ENCODE measurements at regions not wholly inside any gene's neighbourhood (a gene's known extent, or its start where the extent isn't known, plus 50 kb on each side); places are given as distances from the start of the nearest gene placed in this dataset.

- DNase-seq: no peak
These were observed 115.3 kb upstream of the SMAD3 start for GRCh38 chr15:66950114-66950513.

- no peak for DNase-seq
These were observed 113.7 kb upstream of the SMAD3 start for GRCh38 chr15:66951531-66952320.

GRCh38 chr15:66952756-66953522 lies 112.5 kb upstream of the SMAD3 start:
- DNase-seq: no peak

- DNase-seq: no peak
These were observed 111.7 kb upstream of the SMAD3 start for GRCh38 chr15:66953523-66954229.

GRCh38 chr15:66954601-66955000 lies 110.8 kb upstream of the SMAD3 start:
- DNase-seq: no peak

- DNase-seq: no peak
These were observed 110.3 kb upstream of the SMAD3 start for GRCh38 chr15:66955001-66955516.

GRCh38 chr15:66955871-66956585 lies 109.4 kb upstream of the SMAD3 start:
- DNase-seq: no peak

GRCh38 chr15:66956672-66957430 lies 108.6 kb upstream of the SMAD3 start:
- DNase-seq: no peak

GRCh38 chr15:66957431-66957720 lies 108.0 kb upstream of the SMAD3 start:
- DNase-seq: no peak

GRCh38 chr15:66959066-66959465 lies 106.3 kb upstream of the SMAD3 start:
- DNase-seq: no peak

- DNase-seq: no peak
These were observed 105.5 kb upstream of the SMAD3 start for GRCh38 chr15:66959875-66960274.

- DNase-seq: no peak
These were observed 104.9 kb upstream of the SMAD3 start for GRCh38 chr15:66960519-66960918.

GRCh38 chr15:66961407-66961884 lies 104.0 kb upstream of the SMAD3 start:
- no peak for DNase-seq

GRCh38 chr15:66961901-66962300 lies 103.5 kb upstream of the SMAD3 start:
- DNase-seq: no peak

GRCh38 chr15:66962522-66962921 lies 102.9 kb upstream of the SMAD3 start:
- no peak for DNase-seq

GRCh38 chr15:66963084-66963483 lies 102.3 kb upstream of the SMAD3 start:
- no peak for DNase-seq

GRCh38 chr15:66963710-66964109 lies 101.7 kb upstream of the SMAD3 start:
- no peak for DNase-seq

GRCh38 chr15:66964111-66964738 lies 101.2 kb upstream of the SMAD3 start:
- no peak for DNase-seq

- DNase-seq: no peak
These were observed 100.6 kb upstream of the SMAD3 start for GRCh38 chr15:66964791-66965190.

GRCh38 chr15:66965201-66965900 lies 100.1 kb upstream of the SMAD3 start:
- no peak for DNase-seq

GRCh38 chr15:66966256-66966655 lies 99.1 kb upstream of the SMAD3 start:
- DNase-seq: no peak

All from DMS 273 treated with DMSO at 0.1 percent for 48 hours (cell line).